Right cardiac atrium (tissue), 5 donors: ENCODE measurements at regions not wholly inside any gene's neighbourhood (a gene's known extent, or its start where the extent isn't known, plus 50 kb on each side); places are given as distances from the start of the nearest gene placed in this dataset.

Source experiments
- ATAC-seq, 2 donors: fragments of 200-7000 bp; cut with Tn5 transposase; one replicate each; pipeline versions ENCODE4 v1.8.0 to v1.9.1; 2020; ENCODE audit warnings: moderate library complexity in 2 of 2, mild to moderate bottlenecking in 1 of 2
- DNase-seq, 3 donors: peaks; one replicate each; pipeline ENCODE4 v3.0.0-alpha.2; 2020
- H3K27ac ChIP-seq: one replicate; pipeline ENCODE4 v1.5.1; 2013; ENCODE audit warnings: mild to moderate bottlenecking, low read length, control low read depth, moderate library complexity
- H3K27me3 ChIP-seq: one replicate; pipeline ENCODE4 v1.6.1; 2013; ENCODE audit not compliant: control insufficient read depth, insufficient read depth
- H3K4me1 ChIP-seq: one replicate; pipeline ENCODE4 v1.6.1; 2013; ENCODE audit warnings: low read length; ENCODE audit not compliant: control insufficient read depth, insufficient read depth
- H3K4me3 ChIP-seq: one replicate; pipeline ENCODE4 v1.5.1; 2013; ENCODE audit warnings: low read length, control low read depth
- H3K9me3 ChIP-seq: one replicate; pipeline ENCODE4 v1.6.1; 2013; ENCODE audit warnings: low read length; ENCODE audit not compliant: control insufficient read depth
- WGBS: extraction: QIAGEN DNeasy Blood & Tissue Kit; methylation state at CpG from one replicate; pipeline ENCODE4 v1.1.7; 2013; 5-methylcytosine and 5-hydroxymethylcytosine counted together
- intact Hi-C, 4 donors: fragments of 100-400 bp; cut with DNase I; formaldehyde crosslinking; loops; one replicate each; pipeline versions ENCODE4 v1.11.0 to v1.14.0; 2022 to 2023
- donor health status: healthy with polysubstance abuse.
- donor health status: DM: no; HTN: yes; CAD: no.
- donor health status: DM: no; HTN: no; CAD: no.
- donor health status: DM: no; HTN: yes; CAD: no; lungs with severe emphysema.
- donor health status: DM: yes; HTN: yes; CAD: no.

DNA sequence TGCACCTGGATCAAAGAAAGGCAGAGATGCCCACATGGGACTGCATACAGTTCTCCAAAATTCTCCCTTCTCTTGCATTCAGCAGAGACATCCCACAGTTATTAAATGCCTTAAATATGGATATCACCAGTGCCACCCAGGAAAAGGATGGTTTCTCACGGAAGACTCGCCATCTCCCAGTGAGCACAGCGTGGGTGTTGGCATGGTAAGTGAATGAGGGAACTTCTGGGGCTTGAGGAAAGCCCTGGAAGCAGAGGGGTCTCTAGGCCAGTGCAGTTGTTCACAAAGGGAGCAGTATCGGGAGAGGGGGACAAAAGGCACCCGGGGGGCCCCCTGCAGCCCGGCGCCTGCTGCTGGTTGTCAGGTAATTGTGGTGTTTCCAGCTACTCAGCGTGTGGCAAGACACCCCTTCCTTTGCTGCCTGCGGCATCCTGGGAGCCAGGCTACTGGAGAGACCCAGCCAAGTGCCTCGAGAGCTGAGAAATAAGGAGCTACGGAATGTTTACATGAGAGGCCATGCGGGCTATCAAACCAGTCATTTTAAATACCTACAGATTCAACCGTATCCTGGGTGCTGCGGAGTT lies 125.4 kb downstream of the PXDC1 start:
- intact Hi-C loops = no loop called here
- H3K4me3 ChIP-seq = no peak overlapping the region
- no peaks in the 10 kb centered on the region for H3K9me3 ChIP-seq
- H3K27ac ChIP-seq = no peak overlapping the region
- WGBS = 75% methylated on average over 14 of the region's 14 CpGs
- no peaks in the 10 kb centered on the region for H3K4me1 ChIP-seq
- no peak for ATAC-seq
- no peaks in the 10 kb centered on the region for H3K27me3 ChIP-seq
- DNase-seq = no peak

GRCh38 chr6:3625149-3625979 lies 126.1 kb downstream of the PXDC1 start:
- Histone ChIP-seq H3K9me3 (no peaks in the 10 kb centered on the region), H3K27me3 (no peaks in the 10 kb centered on the region), H3K4me3 (no peak overlapping the region), H3K4me1 (no peaks in the 10 kb centered on the region), H3K27ac (no peak overlapping the region)
- ATAC-seq = no peak
- intact Hi-C loops = no loop called here
- no peak for DNase-seq
- WGBS = 66% methylated on average over 16 of the region's 16 CpGs

DNA sequence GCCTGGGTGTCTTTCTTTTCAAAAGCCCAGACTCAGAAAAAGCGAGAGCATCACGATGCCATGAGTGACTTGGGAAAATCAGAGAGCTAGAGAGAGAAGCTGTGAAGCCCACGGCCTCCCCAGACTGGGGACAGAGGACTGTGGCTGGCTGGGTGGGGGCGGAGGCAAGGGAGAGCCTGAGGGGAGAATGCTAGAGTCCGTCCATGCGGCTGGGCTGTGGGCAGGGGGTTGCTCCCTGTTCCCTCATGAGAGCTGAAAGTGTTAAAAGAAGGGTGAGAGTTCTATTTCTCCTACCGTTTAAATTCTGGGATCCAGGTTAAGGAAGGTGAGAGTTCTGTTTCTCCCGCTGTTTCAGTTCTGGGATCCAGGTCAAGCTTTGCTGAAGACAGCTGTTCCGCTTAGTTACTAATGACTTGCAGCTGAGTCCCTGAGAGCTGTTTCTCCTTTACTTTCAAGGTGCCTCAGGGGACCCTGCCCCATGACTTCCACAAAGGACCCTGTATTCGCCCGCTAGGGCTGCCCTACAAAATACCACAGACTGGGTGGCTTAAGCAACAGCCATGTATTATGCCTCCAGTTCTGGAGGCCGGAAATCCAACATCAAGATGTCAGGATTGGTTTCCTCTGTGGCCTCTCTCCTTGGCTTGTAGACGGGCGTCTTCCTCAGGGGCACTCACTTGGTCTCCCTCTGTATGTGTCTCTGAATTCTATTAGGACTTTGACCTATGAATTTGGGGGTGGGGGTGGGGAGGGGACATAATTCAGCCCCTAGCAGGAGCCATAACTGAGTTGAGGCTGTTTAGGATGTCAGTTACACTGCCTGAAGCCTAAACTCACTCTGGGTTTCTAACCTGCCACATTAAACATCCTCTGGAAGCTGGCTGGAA lies 127.0 kb downstream of the PXDC1 start:
- H3K27me3 ChIP-seq = no peaks in the 10 kb centered on the region

DNA sequence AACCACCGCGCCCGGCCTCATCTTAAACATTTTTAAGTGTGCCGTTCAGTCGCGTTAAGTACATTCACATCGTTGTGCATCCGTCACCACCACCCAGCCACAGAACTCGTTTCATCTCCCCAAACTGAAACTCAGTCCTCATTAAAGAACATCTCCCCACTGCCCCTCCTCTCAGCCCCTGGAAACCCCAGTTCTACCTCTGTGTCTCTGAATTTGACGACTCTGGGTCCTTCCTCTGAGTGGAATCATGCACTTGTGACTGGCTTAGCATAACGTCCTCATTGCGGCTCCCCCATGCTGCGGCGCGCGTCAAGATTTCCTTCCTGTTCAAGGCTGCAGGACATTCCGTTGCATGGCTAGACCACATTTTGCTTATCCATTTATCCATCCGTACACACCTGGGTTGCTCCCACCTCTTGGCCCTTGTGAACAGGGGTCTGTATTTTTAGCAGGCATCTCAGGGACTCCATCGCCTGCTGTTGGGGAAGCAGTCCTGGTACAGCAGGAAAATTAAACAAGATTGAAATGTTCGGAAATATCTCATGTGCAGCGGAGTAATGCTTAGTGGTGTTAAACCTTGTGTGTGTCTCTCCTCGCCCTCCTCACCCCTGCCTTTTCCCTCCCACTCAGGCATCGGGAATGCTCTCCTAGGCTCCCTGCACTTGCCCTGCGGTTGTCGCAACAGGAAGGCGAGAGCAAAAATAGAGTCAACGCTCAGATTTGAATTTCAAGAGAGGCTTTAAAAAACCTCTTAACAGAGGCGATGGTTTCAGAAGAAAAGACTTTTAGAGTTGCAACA lies 127.9 kb downstream of the PXDC1 start:
- Histone ChIP-seq H3K9me3 (no peaks in the 10 kb centered on the region), H3K4me3 (no peak overlapping the region), H3K27ac (no peak overlapping the region), H3K27me3 (no peaks in the 10 kb centered on the region), H3K4me1 (no peaks in the 10 kb centered on the region)
- DNase-seq (no peak), ATAC-seq (no peak)
- 83% methylated on average over 28 of the region's 28 CpGs for WGBS
- intact Hi-C loops = no loop called here

More for the DNA sequence above, 127.0 kb downstream of the PXDC1 start:
- no peak overlapping the region for H3K4me3 ChIP-seq
- ATAC-seq (no peak), DNase-seq (no peak)
- intact Hi-C loops = no loop called here
- no peaks in the 10 kb centered on the region for H3K9me3 ChIP-seq
- 77% methylated on average over 14 of the region's 14 CpGs for WGBS
- no peak overlapping the region for H3K27ac ChIP-seq
- H3K4me1 ChIP-seq = no peaks in the 10 kb centered on the region

DNA sequence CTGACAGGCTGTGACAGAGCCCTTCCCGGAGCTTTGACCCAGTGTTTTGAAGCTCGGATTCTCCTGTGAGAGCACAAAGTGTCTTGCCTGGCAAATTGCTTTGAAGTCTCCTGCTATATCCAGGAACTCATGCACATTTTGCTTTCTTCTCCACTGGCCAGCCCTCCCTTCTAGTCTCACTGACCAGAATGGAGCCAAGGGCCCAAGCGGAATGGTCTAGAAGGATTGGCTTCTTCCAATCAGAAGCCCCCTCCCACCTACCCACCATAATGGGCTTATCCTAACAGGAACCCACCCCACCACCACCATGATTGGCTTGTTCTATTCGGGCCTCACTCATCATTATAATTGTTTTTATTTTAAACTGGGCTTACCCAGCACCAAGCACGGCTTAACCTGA lies 130.1 kb downstream of the PXDC1 start:
- intact Hi-C loops = no loop called here
- ATAC-seq (no peak), DNase-seq (no peak)
- no peak overlapping the region for H3K27ac ChIP-seq
- H3K27me3 ChIP-seq = no peaks in the 10 kb centered on the region
- no peak overlapping the region for H3K4me3 ChIP-seq
- WGBS = 96% methylated on average over 5 of the region's 5 CpGs
- no peaks in the 10 kb centered on the region for H3K4me1 ChIP-seq
- H3K9me3 ChIP-seq = no peaks in the 10 kb centered on the region

- Histone ChIP-seq H3K9me3 (no peaks in the 10 kb centered on the region), H3K27me3 (no peaks in the 10 kb centered on the region), H3K27ac (no peak overlapping the region), H3K4me3 (no peak overlapping the region), H3K4me1 (no peaks in the 10 kb centered on the region)
- DNase-seq (no peak), ATAC-seq (no peak)
- whole genome bisulfite sequencing = 88% methylated on average over 3 of the region's 3 CpGs
- intact Hi-C loops = no loop called here
These were observed 130.6 kb downstream of the PXDC1 start for GRCh38 chr6:3620937-3621336.

DNA sequence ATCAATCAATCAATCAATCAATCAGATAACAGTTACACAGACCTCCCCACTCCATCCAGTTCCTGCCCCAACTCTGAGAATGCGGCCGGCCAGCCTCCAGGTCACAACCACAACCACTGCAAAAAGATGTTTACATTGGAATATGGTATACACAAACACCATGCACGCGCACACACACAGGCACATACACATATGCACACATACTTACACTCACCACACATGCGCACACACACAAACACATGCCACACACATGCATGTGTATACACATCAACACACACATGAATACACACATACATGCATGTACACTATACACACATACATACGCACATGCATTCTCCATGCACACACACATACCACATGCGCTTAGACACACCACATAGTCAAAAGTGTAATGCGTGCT lies 131.1 kb downstream of the PXDC1 start:
- DNase-seq (no peak), ATAC-seq (no peak)
- intact Hi-C loops = no loop called here
- H3K27me3 ChIP-seq = no peaks in the 10 kb centered on the region
- H3K4me1 ChIP-seq = no peaks in the 10 kb centered on the region
- no peak overlapping the region for H3K4me3 ChIP-seq
- no peak overlapping the region for H3K27ac ChIP-seq
- no peaks in the 10 kb centered on the region for H3K9me3 ChIP-seq
- 98% methylated on average over 8 of the region's 8 CpGs for WGBS

DNA sequence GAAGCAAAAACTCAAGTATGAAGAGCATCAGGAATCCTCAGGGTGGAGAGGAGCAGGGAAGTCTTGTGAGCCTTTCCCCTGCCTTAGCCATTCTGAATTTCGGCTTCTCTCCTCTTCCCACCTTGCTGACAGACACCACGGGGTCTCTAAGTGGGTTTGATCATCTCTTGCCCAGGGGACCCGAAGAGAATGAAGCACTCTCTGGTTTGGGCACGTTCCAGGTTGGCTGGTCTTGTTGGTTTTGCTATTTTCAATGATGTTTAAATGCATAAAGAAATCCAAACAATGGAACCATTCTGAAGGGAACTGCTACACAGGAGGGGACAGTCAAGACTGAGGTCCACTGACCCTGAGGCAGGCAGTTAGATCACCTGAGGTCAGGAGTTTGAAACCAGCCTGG lies 131.7 kb downstream of the PXDC1 start:
- Histone ChIP-seq H3K9me3 (no peaks in the 10 kb centered on the region), H3K27ac (no peak overlapping the region), H3K4me1 (no peaks in the 10 kb centered on the region), H3K4me3 (no peak overlapping the region), H3K27me3 (no peaks in the 10 kb centered on the region)
- 85% methylated on average over 4 of the region's 4 CpGs for WGBS
- no peak for ATAC-seq
- no peak for DNase-seq
- intact Hi-C loops = no loop called here

DNA sequence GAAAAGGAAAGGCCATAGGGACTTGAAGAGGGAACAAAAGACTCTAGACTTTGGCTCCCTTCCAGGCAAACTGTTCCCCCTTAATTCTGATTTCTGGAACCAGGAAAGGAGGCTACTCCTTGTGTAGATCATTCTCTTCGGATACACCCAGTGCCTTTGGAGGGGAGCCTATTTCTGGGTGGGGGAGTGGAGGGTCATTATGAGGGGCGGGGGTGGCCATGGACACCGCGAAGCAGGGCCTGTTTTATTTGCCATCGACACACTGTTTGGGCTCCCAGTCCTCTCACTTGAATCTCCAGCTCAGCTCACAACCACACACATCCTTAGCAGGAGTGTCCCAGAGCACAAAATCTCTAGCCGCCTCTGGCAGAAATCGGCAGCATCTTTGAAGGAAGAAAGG lies 132.3 kb downstream of the PXDC1 start:
- DNase-seq (no peak), ATAC-seq (no peak)
- WGBS = 87% methylated on average over 7 of the region's 7 CpGs
- H3K4me3 ChIP-seq = no peak overlapping the region
- H3K27me3 ChIP-seq = no peaks in the 10 kb centered on the region
- intact Hi-C loops = no loop called here
- no peaks in the 10 kb centered on the region for H3K9me3 ChIP-seq
- H3K27ac ChIP-seq = no peak overlapping the region
- no peaks in the 10 kb centered on the region for H3K4me1 ChIP-seq

DNA sequence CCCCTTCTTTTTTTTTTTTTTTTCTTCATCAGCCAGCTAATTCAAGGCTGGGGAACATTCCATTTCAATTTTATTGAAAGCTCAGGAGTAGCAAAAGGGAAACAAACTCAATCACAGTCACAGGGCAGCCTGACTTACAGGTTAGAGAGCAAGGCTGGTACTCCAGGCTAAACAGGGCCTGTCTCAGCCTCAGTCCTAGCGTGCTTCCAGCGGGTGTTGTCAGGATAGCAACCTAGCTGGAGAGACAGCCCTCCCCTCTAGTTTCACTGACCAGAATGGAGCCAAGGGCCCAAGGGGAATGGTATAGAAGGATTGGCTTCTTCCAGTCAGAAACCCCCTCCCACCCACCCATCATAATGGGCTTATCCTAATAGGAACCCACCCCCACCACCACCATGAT lies 132.9 kb downstream of the PXDC1 start:
- 97% methylated on average over 2 of the region's 2 CpGs for WGBS
- H3K27ac ChIP-seq = no peak overlapping the region
- DNase-seq (no peak), ATAC-seq (no peak)
- no peaks in the 10 kb centered on the region for H3K27me3 ChIP-seq
- H3K4me1 ChIP-seq = no peaks in the 10 kb centered on the region
- no peak overlapping the region for H3K4me3 ChIP-seq
- H3K9me3 ChIP-seq = no peaks in the 10 kb centered on the region
- intact Hi-C loops = no loop called here
